Muscle of leg (tissue), 3 donors: ENCODE measurements at regions not wholly inside any gene's neighbourhood (a gene's known extent, or its start where the extent isn't known, plus 50 kb on each side); places are given as distances from the start of the nearest gene placed in this dataset.
"Not testable (repeated sequence)": the region's sequence is repeated elsewhere in the genome, so short reads cannot be mapped to it uniquely, and the experiment has no call there.

Source experiments
- DNase-seq: peaks from one replicate; pipeline ENCODE4 v3.0.0; 2013
- H3K27ac ChIP-seq: one replicate; pipeline ENCODE4 v1.5.1; 2013; ENCODE audit warnings: mild to moderate bottlenecking, low read length, control low read depth
- H3K27me3 ChIP-seq: one replicate; pipeline ENCODE4 v1.6.1; 2013; ENCODE audit warnings: low read length; ENCODE audit not compliant: control insufficient read depth, insufficient read depth
- H3K36me3 ChIP-seq: one replicate; pipeline ENCODE4 v1.6.1; 2013; ENCODE audit warnings: low read length; ENCODE audit not compliant: control insufficient read depth, insufficient read depth
- H3K4me1 ChIP-seq: one replicate; pipeline ENCODE4 v1.6.1; 2013; ENCODE audit warnings: low read length; ENCODE audit not compliant: control insufficient read depth, insufficient read depth
- H3K4me3 ChIP-seq: one replicate; pipeline ENCODE4 v1.5.1; 2013; ENCODE audit warnings: low read length, control low read depth
- H3K9me3 ChIP-seq: replicated peaks from 2 replicates; pipeline ENCODE4 v1.6.1; 2013; ENCODE audit warnings: low read depth, low read length; ENCODE audit not compliant: control insufficient read depth
- WGBS: methylation state at CpG from one replicate; pipeline ENCODE4 v1.1.5; 2013; ENCODE audit warnings: missing lambda C conversion rate; ENCODE audit not compliant: insufficient coverage; 5-methylcytosine and 5-hydroxymethylcytosine counted together

- no peak overlapping the region for H3K27ac ChIP-seq
- no peaks in the 10 kb centered on the region for H3K9me3 ChIP-seq
- WGBS, result no CpG with 5 or more reads among the region's 2 CpGs
- no peaks in the 10 kb centered on the region for H3K27me3 ChIP-seq
- H3K36me3 ChIP-seq, result no peaks in the 10 kb centered on the region
- H3K4me3 ChIP-seq, result no peak overlapping the region
- no peak for DNase-seq
- H3K4me1 ChIP-seq, result no peaks in the 10 kb centered on the region
Measured at GRCh38 chr12:88867510-88867909, 287.2 kb upstream of the KITLG start.

GRCh38 chr12:88866881-88867280 is 286.6 kb upstream of the KITLG start:
- WGBS, result no CpG with 5 or more reads among the region's 4 CpGs
- Histone ChIP-seq H3K36me3 (no peaks in the 10 kb centered on the region), H3K27ac (no peak overlapping the region), H3K4me1 (no peaks in the 10 kb centered on the region), H3K27me3 (no peaks in the 10 kb centered on the region), H3K9me3 (no peaks in the 10 kb centered on the region), H3K4me3 (no peak overlapping the region)
- peak; percentile 32 for DNase-seq

- Histone ChIP-seq H3K36me3 (no peaks in the 10 kb centered on the region), H3K4me3 (no peak overlapping the region), H3K9me3 (no peaks in the 10 kb centered on the region), H3K27me3 (no peaks in the 10 kb centered on the region), H3K4me1 (no peaks in the 10 kb centered on the region), H3K27ac (no peak overlapping the region)
- DNase-seq, result no peak
- WGBS, result no CpG with 5 or more reads among the region's 1 CpG
Measured at GRCh38 chr12:88865537-88865936, 285.3 kb upstream of the KITLG start.

- H3K4me3 ChIP-seq, result no peak overlapping the region
- H3K9me3 ChIP-seq, result no peaks in the 10 kb centered on the region
- H3K27me3 ChIP-seq, result no peaks in the 10 kb centered on the region
- H3K4me1 ChIP-seq, result no peaks in the 10 kb centered on the region
- 100% methylated on average over 1 of the region's 4 CpGs for WGBS
- DNase-seq, result no peak
- H3K36me3 ChIP-seq, result no peaks in the 10 kb centered on the region
- no peak overlapping the region for H3K27ac ChIP-seq
Measured at GRCh38 chr12:88860851-88861250, 280.6 kb upstream of the KITLG start.

- no peaks in the 10 kb centered on the region for H3K27me3 ChIP-seq
- no CpG with 5 or more reads among the region's 2 CpGs for WGBS
- no peak for DNase-seq
- no peak overlapping the region for H3K4me3 ChIP-seq
- no peaks in the 10 kb centered on the region for H3K36me3 ChIP-seq
- no peaks in the 10 kb centered on the region for H3K4me1 ChIP-seq
- no peaks in the 10 kb centered on the region for H3K9me3 ChIP-seq
- H3K27ac ChIP-seq, result no peak overlapping the region
Measured at GRCh38 chr12:88856201-88856600, 275.9 kb upstream of the KITLG start.

- no peaks in the 10 kb centered on the region for H3K36me3 ChIP-seq
- H3K9me3 ChIP-seq, result no peaks in the 10 kb centered on the region
- no peaks in the 10 kb centered on the region for H3K27me3 ChIP-seq
- WGBS, result no CpG with 5 or more reads among the region's 1 CpG
- no peak overlapping the region for H3K4me3 ChIP-seq
- H3K27ac ChIP-seq, result no peak overlapping the region
- DNase-seq, result no peak
- H3K4me1 ChIP-seq, result no peaks in the 10 kb centered on the region
Measured at GRCh38 chr12:88855301-88855700, 275.0 kb upstream of the KITLG start.

GRCh38 chr12:88854260-88854659 is 274.0 kb upstream of the KITLG start:
- no CpG with 5 or more reads among the region's 1 CpG for WGBS
- DNase-seq, result no peak
- H3K9me3 ChIP-seq, result no peaks in the 10 kb centered on the region
- H3K4me1 ChIP-seq, result no peaks in the 10 kb centered on the region
- no peaks in the 10 kb centered on the region for H3K36me3 ChIP-seq
- H3K27me3 ChIP-seq, result no peaks in the 10 kb centered on the region
- H3K4me3 ChIP-seq, result no peak overlapping the region
- H3K27ac ChIP-seq, result no peak overlapping the region

GRCh38 chr12:88847246-88847645 is 267.0 kb upstream of the KITLG start:
- H3K27me3 ChIP-seq, H3K27ac ChIP-seq, H3K4me3 ChIP-seq, DNase-seq, H3K4me1 ChIP-seq, H3K36me3 ChIP-seq, H3K9me3 ChIP-seq: not testable (repeated sequence)
- WGBS, result 93% methylated on average over 9 of the region's 14 CpGs

- Histone ChIP-seq H3K27ac (no peak overlapping the region), H3K36me3 (no peaks in the 10 kb centered on the region), H3K4me1 (no peaks in the 10 kb centered on the region), H3K9me3 (no peaks in the 10 kb centered on the region), H3K4me3 (no peak overlapping the region), H3K27me3 (no peaks in the 10 kb centered on the region)
- 56% methylated on average over 3 of the region's 8 CpGs for WGBS
- no peak for DNase-seq
Measured at GRCh38 chr12:88844426-88844825, 264.2 kb upstream of the KITLG start.

- Histone ChIP-seq H3K27me3 (no peaks in the 10 kb centered on the region), H3K4me1 (no peaks in the 10 kb centered on the region), H3K36me3 (no peaks in the 10 kb centered on the region), H3K27ac (no peak overlapping the region), H3K4me3 (no peak overlapping the region), H3K9me3 (peaks cover 2% of the 10 kb centered on the region)
- WGBS, result no CpG with 5 or more reads among the region's 3 CpGs
- no peak for DNase-seq
Measured at GRCh38 chr12:88842314-88842713, 262.0 kb upstream of the KITLG start.

GRCh38 chr12:88839486-88839885 is 259.2 kb upstream of the KITLG start:
- Histone ChIP-seq H3K4me3 (no peak overlapping the region), H3K27me3 (no peaks in the 10 kb centered on the region), H3K4me1 (no peaks in the 10 kb centered on the region), H3K27ac (no peak overlapping the region), H3K9me3 (peaks cover 2% of the 10 kb centered on the region), H3K36me3 (no peaks in the 10 kb centered on the region)
- DNase-seq, result no peak
- 100% methylated on average over 2 of the region's 2 CpGs for WGBS
